ENCODE measurements at regions not wholly inside any gene's neighbourhood (a gene's known extent, or its start where the extent isn't known, plus 50 kb on each side); places are given as distances from the start of the nearest gene placed in this dataset.

DNA sequence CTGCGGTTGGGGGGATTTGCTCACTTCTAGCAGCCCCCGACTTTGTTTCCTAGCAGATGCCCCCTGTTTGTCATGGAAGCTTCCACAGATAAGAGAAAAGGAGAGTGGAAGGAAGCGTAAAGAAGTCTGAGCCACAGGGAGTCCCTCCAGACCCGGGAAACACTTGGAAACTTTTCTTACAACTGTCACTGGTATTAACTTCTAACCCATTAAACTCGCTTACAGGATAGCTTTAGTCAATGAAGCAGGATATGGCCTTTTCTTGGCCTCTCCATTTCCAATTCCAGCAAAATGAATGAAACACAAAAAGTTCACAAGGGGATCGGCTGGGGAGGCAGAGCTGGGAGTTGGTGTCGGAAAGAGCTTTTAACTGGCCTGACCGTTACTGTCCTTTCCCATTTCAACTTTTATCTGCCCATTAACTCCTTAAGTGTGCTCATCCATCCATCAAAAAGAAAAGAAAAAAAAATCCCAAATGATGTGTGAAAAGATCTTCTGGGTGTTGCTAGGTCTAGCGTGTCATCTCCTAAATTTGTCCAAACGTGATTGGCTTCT lies 231.9 kb upstream of the ARGLU1 start:
- Histone ChIP-seq H3K9ac (ENCODE audit: extremely low read depth, low read length, poor library complexity, severe bottlenecking) (no peak overlapping the region), H3K36me3 (ENCODE audit: control insufficient read depth, insufficient read depth, low read length) (no peaks in the 10 kb centered on the region), H3K4me1 (ENCODE audit: control insufficient read depth, insufficient read depth, low read length) (peaks cover 11% of the 10 kb centered on the region), H3K4me3 (ENCODE audit: low read length) (no peak overlapping the region), H3K27ac (ENCODE audit: low read depth, low read length) (no peak overlapping the region), H3K27me3 (ENCODE audit: control insufficient read depth, insufficient read depth, low read length, poor library complexity, severe bottlenecking) (peaks cover 51% of the 10 kb centered on the region), H3K9me3 (ENCODE audit: control insufficient read depth, low read length) (no peaks in the 10 kb centered on the region)
- H3K4me1 Mint-ChIP-seq, result peaks cover 52% of the 10 kb centered on the region
- no peaks in the 10 kb centered on the region for H3K9me3 Mint-ChIP-seq
- no peak overlapping the region for H3K4me3 Mint-ChIP-seq
- DNase-seq, result no peak
- H3K27me3 Mint-ChIP-seq (ENCODE audit: insufficient read depth), result peaks cover 68% of the 10 kb centered on the region
- no peaks in the 10 kb centered on the region for H3K36me3 Mint-ChIP-seq (ENCODE audit: low read depth)
- TF ChIP-seq, protein P1, sequence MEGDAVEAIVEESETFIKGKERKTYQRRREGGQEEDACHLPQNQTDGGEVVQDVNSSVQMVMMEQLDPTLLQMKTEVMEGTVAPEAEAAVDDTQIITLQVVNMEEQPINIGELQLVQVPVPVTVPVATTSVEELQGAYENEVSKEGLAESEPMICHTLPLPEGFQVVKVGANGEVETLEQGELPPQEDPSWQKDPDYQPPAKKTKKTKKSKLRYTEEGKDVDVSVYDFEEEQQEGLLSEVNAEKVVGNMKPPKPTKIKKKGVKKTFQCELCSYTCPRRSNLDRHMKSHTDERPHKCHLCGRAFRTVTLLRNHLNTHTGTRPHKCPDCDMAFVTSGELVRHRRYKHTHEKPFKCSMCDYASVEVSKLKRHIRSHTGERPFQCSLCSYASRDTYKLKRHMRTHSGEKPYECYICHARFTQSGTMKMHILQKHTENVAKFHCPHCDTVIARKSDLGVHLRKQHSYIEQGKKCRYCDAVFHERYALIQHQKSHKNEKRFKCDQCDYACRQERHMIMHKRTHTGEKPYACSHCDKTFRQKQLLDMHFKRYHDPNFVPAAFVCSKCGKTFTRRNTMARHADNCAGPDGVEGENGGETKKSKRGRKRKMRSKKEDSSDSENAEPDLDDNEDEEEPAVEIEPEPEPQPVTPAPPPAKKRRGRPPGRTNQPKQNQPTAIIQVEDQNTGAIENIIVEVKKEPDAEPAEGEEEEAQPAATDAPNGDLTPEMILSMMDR (conservative IDR thresholded peaks at IDR 0.05), result no peak
- 73 to 85% methylated on average over 2 to 10 of the region's 10 CpGs for WGBS, 2 experiments (ENCODE audit: insufficient coverage in 1 of 2, insufficient read length in 1 of 2)
- no peak overlapping the region for H3K27ac Mint-ChIP-seq

DNA sequence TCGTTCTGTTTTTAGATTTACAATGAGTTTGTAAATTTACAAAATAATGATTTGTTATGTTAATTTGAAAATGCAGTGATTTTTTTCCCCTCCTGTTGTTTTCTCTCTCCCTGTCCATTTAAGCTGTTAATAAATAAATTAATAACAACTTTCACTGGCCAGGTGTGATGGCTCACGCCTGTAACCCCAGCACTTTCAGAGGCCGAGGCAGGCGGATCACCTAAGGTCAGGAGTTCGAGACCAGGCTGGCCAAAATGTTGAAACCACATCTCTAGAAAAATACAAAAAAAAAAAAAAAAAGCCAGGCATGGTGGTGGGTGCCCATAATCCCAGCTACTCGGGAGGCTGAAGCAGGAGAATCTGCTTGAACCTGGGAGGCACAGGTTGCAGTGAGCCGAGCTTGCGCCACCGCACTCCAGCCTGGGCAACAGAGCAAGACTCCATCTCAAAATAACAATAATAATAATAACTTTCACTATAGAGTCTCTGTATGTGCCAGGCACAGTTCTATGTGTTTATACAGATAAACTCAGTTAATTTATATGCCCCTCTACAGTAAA lies 229.2 kb upstream of the ARGLU1 start:
- DNase-seq, result peak; percentile 68
- TF ChIP-seq, protein P1 (conservative IDR thresholded peaks at IDR 0.05), result no peak
- Mint-ChIP-seq H3K4me3 (no peak overlapping the region), H3K9me3 (no peaks in the 10 kb centered on the region), H3K27me3 (ENCODE audit: insufficient read depth) (peaks cover 83% of the 10 kb centered on the region), H3K4me1 (peaks cover 36% of the 10 kb centered on the region), H3K27ac (peak overlapping the region; percentile 83), H3K36me3 (ENCODE audit: low read depth) (no peaks in the 10 kb centered on the region)
- 37% methylated on average over 8 of the region's 9 CpGs; no CpG with 5 or more reads in 1 of the 2 experiments for WGBS, 2 experiments (ENCODE audit: insufficient coverage in 1 of 2, insufficient read length in 1 of 2)
- Histone ChIP-seq H3K27ac (ENCODE audit: low read depth, low read length) (no peak overlapping the region), H3K4me1 (ENCODE audit: control insufficient read depth, insufficient read depth, low read length) (no peaks in the 10 kb centered on the region), H3K36me3 (ENCODE audit: control insufficient read depth, insufficient read depth, low read length) (no peaks in the 10 kb centered on the region), H3K27me3 (ENCODE audit: control insufficient read depth, insufficient read depth, low read length, poor library complexity, severe bottlenecking) (peaks cover 71% of the 10 kb centered on the region), H3K9me3 (ENCODE audit: control insufficient read depth, low read length) (no peaks in the 10 kb centered on the region), H3K9ac (ENCODE audit: extremely low read depth, low read length, poor library complexity, severe bottlenecking) (no peak overlapping the region), H3K4me3 (ENCODE audit: low read length) (peak overlapping the region; percentile 2)

DNA sequence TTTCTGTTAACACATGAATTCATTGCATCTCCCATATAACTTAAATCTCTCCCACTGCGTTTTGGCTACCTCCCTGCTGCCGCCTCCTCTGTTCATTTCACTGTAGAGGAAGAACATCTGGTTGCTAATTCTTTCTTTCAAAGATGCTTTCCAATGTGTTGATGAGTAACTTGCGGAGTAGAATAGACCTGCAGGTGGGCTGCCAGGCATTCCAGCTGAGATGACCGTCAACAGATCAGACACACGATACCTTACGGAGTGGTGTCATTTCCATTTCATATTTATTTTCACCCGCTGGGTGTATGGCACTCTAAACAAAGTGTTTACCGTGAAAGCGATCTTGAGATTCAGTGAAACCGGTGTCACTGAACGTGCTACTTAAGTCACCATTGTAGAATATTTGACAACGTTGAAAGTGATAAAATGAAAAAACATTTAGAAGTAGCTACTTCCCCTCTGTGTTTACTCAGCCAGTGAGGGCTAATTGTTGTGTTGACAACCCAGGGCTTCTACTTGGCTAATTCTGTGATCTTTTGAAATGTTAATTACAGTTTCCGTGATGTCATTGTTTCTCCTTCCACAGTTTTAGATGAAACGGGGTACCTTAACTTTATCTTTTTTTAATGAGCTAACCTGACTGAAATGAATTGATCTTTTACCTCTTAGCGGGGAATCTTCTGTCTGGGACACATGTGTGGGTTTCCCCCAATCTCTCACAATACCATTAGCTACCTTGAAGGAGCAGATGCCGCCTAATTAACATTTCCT lies 228.5 kb upstream of the ARGLU1 start:
- 0 to 1% methylated on average over 12 to 16 of the region's 16 CpGs for WGBS, 2 experiments (ENCODE audit: insufficient coverage in 1 of 2, insufficient read length in 1 of 2)
- no peaks in the 10 kb centered on the region for H3K9me3 ChIP-seq (ENCODE audit: control insufficient read depth, low read length)
- Mint-ChIP-seq H3K27me3 (ENCODE audit: insufficient read depth) (peaks cover 82% of the 10 kb centered on the region), H3K4me1 (peaks cover 36% of the 10 kb centered on the region), H3K36me3 (ENCODE audit: low read depth) (no peaks in the 10 kb centered on the region), H3K9me3 (no peaks in the 10 kb centered on the region), H3K4me3 (peak overlapping the region; percentile 11), H3K27ac (peak overlapping the region; percentile 83)
- peak overlapping the region; percentile 44 for H3K4me3 ChIP-seq (ENCODE audit: low read length)
- peak; percentile 91 for DNase-seq
- TF ChIP-seq, protein P1 (conservative IDR thresholded peaks at IDR 0.05), result no peak
- H3K4me1 ChIP-seq (ENCODE audit: control insufficient read depth, insufficient read depth, low read length), result no peaks in the 10 kb centered on the region
- no peak overlapping the region for H3K9ac ChIP-seq (ENCODE audit: extremely low read depth, low read length, poor library complexity, severe bottlenecking)
- H3K27ac ChIP-seq (ENCODE audit: low read depth, low read length), result peak overlapping the region; percentile 42
- H3K36me3 ChIP-seq (ENCODE audit: control insufficient read depth, insufficient read depth, low read length), result no peaks in the 10 kb centered on the region
- peaks cover 70% of the 10 kb centered on the region for H3K27me3 ChIP-seq (ENCODE audit: control insufficient read depth, insufficient read depth, low read length, poor library complexity, severe bottlenecking)
